NCI-H345 treated with DMSO at 0.1 percent for 48 hours (cell line): ENCODE measurements at regions not wholly inside any gene's neighbourhood (a gene's known extent, or its start where the extent isn't known, plus 50 kb on each side); places are given as distances from the start of the nearest gene placed in this dataset.

Experiments
- DNase-seq: peaks from one replicate; lab custom pipeline; 2025; ENCODE audit not compliant: unreplicated experiment; lab: John Stamatoyannopoulos, UW

GRCh38 chr11:15615398-15616096 lies 500.8 kb downstream of the INSC start:
- no peak for DNase-seq

GRCh38 chr11:15616130-15617105 lies 501.7 kb downstream of the INSC start:
- no peak for DNase-seq

GRCh38 chr11:15617126-15617525 lies 502.4 kb downstream of the INSC start:
- DNase-seq = no peak

- no peak for DNase-seq
Measured at GRCh38 chr11:15618583-15619032, 503.9 kb downstream of the INSC start.

GRCh38 chr11:15621565-15621964 lies 506.8 kb downstream of the INSC start:
- no peak for DNase-seq

GRCh38 chr11:15622231-15622890 lies 507.6 kb downstream of the INSC start:
- no peak for DNase-seq

GRCh38 chr11:15624701-15625100 lies 510.0 kb downstream of the INSC start:
- DNase-seq = no peak

- DNase-seq = no peak
Measured at GRCh38 chr11:15625691-15626090, 511.0 kb downstream of the INSC start.

- no peak for DNase-seq
Measured at GRCh38 chr11:15627560-15627959, 512.8 kb downstream of the INSC start.

- no peak for DNase-seq
Measured at GRCh38 chr11:15629690-15630321, 515.1 kb downstream of the INSC start.

GRCh38 chr11:15630896-15631295 lies 516.2 kb downstream of the INSC start:
- no peak for DNase-seq

- no peak for DNase-seq
Measured at GRCh38 chr11:15635521-15635920, 520.8 kb downstream of the INSC start.

- no peak for DNase-seq
Measured at GRCh38 chr11:15636521-15637089, 521.9 kb downstream of the INSC start.

- DNase-seq = no peak
Measured at GRCh38 chr11:15638386-15638787, 523.7 kb downstream of the INSC start.

GRCh38 chr11:15640318-15640717 lies 525.6 kb downstream of the INSC start:
- no peak for DNase-seq

GRCh38 chr11:15641271-15642045 lies 526.7 kb downstream of the INSC start:
- no peak for DNase-seq

- DNase-seq = no peak
Measured at GRCh38 chr11:15645201-15645600, 530.5 kb downstream of the INSC start.

- DNase-seq = no peak
Measured at GRCh38 chr11:15649371-15650104, 534.8 kb downstream of the INSC start.
